ENCODE measurements at regions not wholly inside any gene's neighbourhood (a gene's known extent, or its start where the extent isn't known, plus 50 kb on each side); places are given as distances from the start of the nearest gene placed in this dataset.

- Histone ChIP-seq H2AFZ (ENCODE audit: low read length) (no peak overlapping the region), H3F3A (ENCODE audit: insufficient read depth, low read length) (no peaks in the 10 kb centered on the region), H3K9ac (ENCODE audit: low read length) (no peak overlapping the region), H3K4me2 (ENCODE audit: low read length) (no peak overlapping the region), H3K4me1 (ENCODE audit: insufficient read depth, low read length, severe bottlenecking) (no peaks in the 10 kb centered on the region), H3K79me2 (ENCODE audit: insufficient read depth, low read length) (no peaks in the 10 kb centered on the region), H3K36me3 (ENCODE audit: insufficient read depth, low read length) (no peaks in the 10 kb centered on the region), H3K4me3 (ENCODE audit: low read depth, low read length, poor library complexity, severe bottlenecking) (no peak overlapping the region), H3K27ac (ENCODE audit: low read depth, low read length, poor library complexity, severe bottlenecking) (no peak overlapping the region), H3K27me3 (ENCODE audit: insufficient read depth, low read length) (no peaks in the 10 kb centered on the region), H3K9me2 (ENCODE audit: low read depth, low read length) (no peaks in the 10 kb centered on the region), H3K9me3 (ENCODE audit: low read length) (no peaks in the 10 kb centered on the region), H4K20me1 (ENCODE audit: insufficient read depth, low read length) (no peaks in the 10 kb centered on the region)
- TF ChIP-seq, protein P1, sequence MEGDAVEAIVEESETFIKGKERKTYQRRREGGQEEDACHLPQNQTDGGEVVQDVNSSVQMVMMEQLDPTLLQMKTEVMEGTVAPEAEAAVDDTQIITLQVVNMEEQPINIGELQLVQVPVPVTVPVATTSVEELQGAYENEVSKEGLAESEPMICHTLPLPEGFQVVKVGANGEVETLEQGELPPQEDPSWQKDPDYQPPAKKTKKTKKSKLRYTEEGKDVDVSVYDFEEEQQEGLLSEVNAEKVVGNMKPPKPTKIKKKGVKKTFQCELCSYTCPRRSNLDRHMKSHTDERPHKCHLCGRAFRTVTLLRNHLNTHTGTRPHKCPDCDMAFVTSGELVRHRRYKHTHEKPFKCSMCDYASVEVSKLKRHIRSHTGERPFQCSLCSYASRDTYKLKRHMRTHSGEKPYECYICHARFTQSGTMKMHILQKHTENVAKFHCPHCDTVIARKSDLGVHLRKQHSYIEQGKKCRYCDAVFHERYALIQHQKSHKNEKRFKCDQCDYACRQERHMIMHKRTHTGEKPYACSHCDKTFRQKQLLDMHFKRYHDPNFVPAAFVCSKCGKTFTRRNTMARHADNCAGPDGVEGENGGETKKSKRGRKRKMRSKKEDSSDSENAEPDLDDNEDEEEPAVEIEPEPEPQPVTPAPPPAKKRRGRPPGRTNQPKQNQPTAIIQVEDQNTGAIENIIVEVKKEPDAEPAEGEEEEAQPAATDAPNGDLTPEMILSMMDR (IDR thresholded peaks at IDR 0.05; ENCODE audit: low read length), result no peak
- TF ChIP-seq EZH2 (IDR thresholded peaks at IDR 0.05; ENCODE audit: borderline replicate concordance, low read length), result no peak
Observed at GRCh38 chr2:198252472-198252871, 448.1 kb downstream of the PLCL1 start.

GRCh38 chr2:198242093-198242492 is 437.7 kb downstream of the PLCL1 start:
- Histone ChIP-seq H3K9me3 (ENCODE audit: low read length) (no peaks in the 10 kb centered on the region), H3K36me3 (ENCODE audit: insufficient read depth, low read length) (no peaks in the 10 kb centered on the region), H4K20me1 (ENCODE audit: insufficient read depth, low read length) (no peaks in the 10 kb centered on the region), H3F3A (ENCODE audit: insufficient read depth, low read length) (no peaks in the 10 kb centered on the region), H3K4me3 (ENCODE audit: low read depth, low read length, poor library complexity, severe bottlenecking) (no peak overlapping the region), H3K79me2 (ENCODE audit: insufficient read depth, low read length) (no peaks in the 10 kb centered on the region), H3K27ac (ENCODE audit: low read depth, low read length, poor library complexity, severe bottlenecking) (no peak overlapping the region), H2AFZ (ENCODE audit: low read length) (no peak overlapping the region), H3K4me2 (ENCODE audit: low read length) (no peak overlapping the region), H3K27me3 (ENCODE audit: insufficient read depth, low read length) (no peaks in the 10 kb centered on the region), H3K4me1 (ENCODE audit: insufficient read depth, low read length, severe bottlenecking) (no peaks in the 10 kb centered on the region), H3K9me2 (ENCODE audit: low read depth, low read length) (no peaks in the 10 kb centered on the region), H3K9ac (ENCODE audit: low read length) (no peak overlapping the region)
- TF ChIP-seq, protein P1 (IDR thresholded peaks at IDR 0.05; ENCODE audit: low read length), result no peak
- no peak for TF ChIP-seq EZH2 (IDR thresholded peaks at IDR 0.05; ENCODE audit: borderline replicate concordance, low read length)

GRCh38 chr2:198238429-198238828 is 434.0 kb downstream of the PLCL1 start:
- H3K79me2 ChIP-seq (ENCODE audit: insufficient read depth, low read length), result no peaks in the 10 kb centered on the region
- H3K4me1 ChIP-seq (ENCODE audit: insufficient read depth, low read length, severe bottlenecking), result no peaks in the 10 kb centered on the region
- no peaks in the 10 kb centered on the region for H3K9me2 ChIP-seq (ENCODE audit: low read depth, low read length)
- H3K9me3 ChIP-seq (ENCODE audit: low read length), result no peaks in the 10 kb centered on the region
- no peaks in the 10 kb centered on the region for H3K27me3 ChIP-seq (ENCODE audit: insufficient read depth, low read length)
- no peak overlapping the region for H3K4me2 ChIP-seq (ENCODE audit: low read length)
- H2AFZ ChIP-seq (ENCODE audit: low read length), result no peak overlapping the region
- no peak overlapping the region for H3K4me3 ChIP-seq (ENCODE audit: low read depth, low read length, poor library complexity, severe bottlenecking)
- no peak overlapping the region for H3K27ac ChIP-seq (ENCODE audit: low read depth, low read length, poor library complexity, severe bottlenecking)
- no peaks in the 10 kb centered on the region for H3F3A ChIP-seq (ENCODE audit: insufficient read depth, low read length)
- H3K36me3 ChIP-seq (ENCODE audit: insufficient read depth, low read length), result no peaks in the 10 kb centered on the region
- TF ChIP-seq EZH2 (IDR thresholded peaks at IDR 0.05; ENCODE audit: borderline replicate concordance, low read length), result no peak
- TF ChIP-seq, protein P1 (IDR thresholded peaks at IDR 0.05; ENCODE audit: low read length), result no peak
- no peak overlapping the region for H3K9ac ChIP-seq (ENCODE audit: low read length)
- no peaks in the 10 kb centered on the region for H4K20me1 ChIP-seq (ENCODE audit: insufficient read depth, low read length)

All from OCI-LY1 (cell line).